OCI-LY3 (cell line): ENCODE measurements at regions not wholly inside any gene's neighbourhood (a gene's known extent, or its start where the extent isn't known, plus 50 kb on each side); places are given as distances from the start of the nearest gene placed in this dataset.

Experiments
- H2AFZ ChIP-seq: fragments of 200-600, 300-600 bp; shearing (Covaris generic); 2 replicates; pipeline ENCODE4 v1.6.0; 2014; ENCODE audit warnings: antibody characterized with exemption, low read depth, low read length
- H3K27ac ChIP-seq: fragments of 200-600, 300-600 bp; sonication (generic); 2 replicates; pipeline ENCODE4 v1.5.1; 2014; ENCODE audit warnings: mild to moderate bottlenecking, low read length, moderate library complexity, mixed read lengths
- H3K27me3 ChIP-seq: fragments of 200-600, 300-600 bp; sonication (generic); 2 replicates; pipeline ENCODE4 v1.6.1; 2014; ENCODE audit warnings: low read depth, low read length, mixed read lengths
- H3K36me3 ChIP-seq: fragments of 200-600, 300-600 bp; sonication (generic); replicated peaks from 2 replicates; pipeline ENCODE3; 2014; ENCODE audit warnings: low read depth, low read length, mixed read lengths
- H3K4me1 ChIP-seq: fragments of 300-600, 200-600 bp; sonication (generic); 2 replicates; pipeline ENCODE4 v1.6.1; 2014; ENCODE audit warnings: low read length, mixed read lengths
- H3K4me2 ChIP-seq: fragments of 200-600, 300-600 bp; sonication (generic); 2 replicates; pipeline ENCODE4 v1.6.1; 2014; ENCODE audit warnings: low read length, mixed read lengths
- H3K4me3 ChIP-seq: fragments of 300-600, 200-600 bp; sonication (generic); 2 replicates; pipeline ENCODE4 v1.5.1; 2014; ENCODE audit warnings: antibody characterized with exemption, mild to moderate bottlenecking, low read length, moderate library complexity
- H3K79me2 ChIP-seq: fragments of 300-600, 200-600 bp; shearing (Covaris generic); 2 replicates; pipeline ENCODE4 v1.6.1; 2014; ENCODE audit warnings: mild to moderate bottlenecking, low read length, mixed read lengths
- H3K9ac ChIP-seq: fragments of 300-600, 200-600 bp; shearing (Covaris generic); 2 replicates; pipeline ENCODE4 v1.6.0; 2014; ENCODE audit warnings: mild to moderate bottlenecking, low read length, moderate library complexity
- H3K9me3 ChIP-seq: fragments of 200-600, 300-600 bp; shearing (Covaris generic); 2 replicates; pipeline ENCODE4 v1.6.1; 2014; ENCODE audit warnings: low read length, mixed read lengths; ENCODE audit not compliant: insufficient read depth
- H4K20me1 ChIP-seq: fragments of 200-600, 300-600 bp; sonication (generic); 2 replicates; pipeline ENCODE4 v1.6.1; 2016; ENCODE audit warnings: low read length, mixed read lengths; ENCODE audit not compliant: insufficient read depth
- EZH2phosphoT487 ChIP-seq: fragments of 200-600 bp; shearing (Covaris generic); IDR thresholded peaks from 2 replicates; pipeline ENCODE4 v1.6.1; 2018; ENCODE audit warnings: antibody characterized with exemption, mixed run types, low read depth
- TF ChIP-seq, protein P1 (sequence below): fragments of 200-600, 300-600 bp; sonication (generic); IDR thresholded peaks from 2 replicates; pipeline ENCODE4 v1.5.1; 2014; ENCODE audit warnings: antibody characterized with exemption, low read length, low read depth

DNA sequence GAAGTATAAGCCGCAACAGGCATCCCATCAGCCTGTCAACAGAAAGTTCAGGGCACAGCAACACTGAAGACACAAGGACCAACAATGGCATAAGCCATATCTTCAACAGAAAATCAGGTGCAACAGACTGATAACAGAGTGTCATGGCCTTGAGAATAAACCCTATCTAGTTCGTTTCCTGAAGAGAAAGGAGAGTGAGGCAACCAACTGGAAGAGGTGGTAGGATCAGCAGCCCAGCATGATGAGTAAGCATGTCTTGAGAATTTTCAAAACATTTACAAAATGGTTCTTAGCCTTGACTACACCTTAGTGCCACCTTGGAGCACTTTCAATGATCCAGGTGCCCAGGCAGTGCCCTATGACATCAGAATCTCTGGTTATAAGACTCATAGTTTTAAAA is 290.2 kb upstream of the SEMA3C start:
- H3K36me3 ChIP-seq = no peaks in the 10 kb centered on the region
- TF ChIP-seq, protein P1, sequence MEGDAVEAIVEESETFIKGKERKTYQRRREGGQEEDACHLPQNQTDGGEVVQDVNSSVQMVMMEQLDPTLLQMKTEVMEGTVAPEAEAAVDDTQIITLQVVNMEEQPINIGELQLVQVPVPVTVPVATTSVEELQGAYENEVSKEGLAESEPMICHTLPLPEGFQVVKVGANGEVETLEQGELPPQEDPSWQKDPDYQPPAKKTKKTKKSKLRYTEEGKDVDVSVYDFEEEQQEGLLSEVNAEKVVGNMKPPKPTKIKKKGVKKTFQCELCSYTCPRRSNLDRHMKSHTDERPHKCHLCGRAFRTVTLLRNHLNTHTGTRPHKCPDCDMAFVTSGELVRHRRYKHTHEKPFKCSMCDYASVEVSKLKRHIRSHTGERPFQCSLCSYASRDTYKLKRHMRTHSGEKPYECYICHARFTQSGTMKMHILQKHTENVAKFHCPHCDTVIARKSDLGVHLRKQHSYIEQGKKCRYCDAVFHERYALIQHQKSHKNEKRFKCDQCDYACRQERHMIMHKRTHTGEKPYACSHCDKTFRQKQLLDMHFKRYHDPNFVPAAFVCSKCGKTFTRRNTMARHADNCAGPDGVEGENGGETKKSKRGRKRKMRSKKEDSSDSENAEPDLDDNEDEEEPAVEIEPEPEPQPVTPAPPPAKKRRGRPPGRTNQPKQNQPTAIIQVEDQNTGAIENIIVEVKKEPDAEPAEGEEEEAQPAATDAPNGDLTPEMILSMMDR = no peak
- TF ChIP-seq EZH2phosphoT487 = no peak

DNA sequence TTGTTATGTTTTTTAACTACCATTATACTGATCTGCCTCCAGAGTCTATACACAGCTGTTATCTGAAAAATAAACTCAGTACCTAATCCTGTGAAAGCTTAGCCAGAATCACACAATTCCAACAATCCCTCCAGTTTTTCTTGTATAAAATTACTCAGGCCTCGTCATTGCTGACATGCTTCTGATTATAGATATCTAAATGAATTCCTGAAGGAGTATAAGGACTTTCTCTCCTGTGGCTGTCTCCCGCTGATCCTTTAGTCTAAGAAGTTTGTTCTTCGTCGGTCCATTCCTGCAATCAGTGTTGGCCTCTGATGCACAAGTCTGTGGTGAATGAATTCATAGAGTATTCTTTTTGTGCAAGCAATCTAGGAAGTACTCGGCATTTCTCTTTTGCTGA is 288.9 kb upstream of the SEMA3C start:
- Histone ChIP-seq H3K9ac (no peak overlapping the region), H3K27ac (no peak overlapping the region), H3K36me3 (no peaks in the 10 kb centered on the region), H3K4me3 (no peak overlapping the region), H3K9me3 (no peaks in the 10 kb centered on the region), H3K4me1 (no peaks in the 10 kb centered on the region), H4K20me1 (no peaks in the 10 kb centered on the region), H3K27me3 (no peaks in the 10 kb centered on the region), H3K4me2 (no peak overlapping the region), H3K79me2 (no peaks in the 10 kb centered on the region), H2AFZ (no peak overlapping the region)
- no peak for TF ChIP-seq EZH2phosphoT487
- TF ChIP-seq, protein P1 = no peak

More for the DNA sequence above, 290.2 kb upstream of the SEMA3C start:
- Histone ChIP-seq H3K9ac (no peak overlapping the region), H3K4me3 (no peak overlapping the region), H3K27me3 (no peaks in the 10 kb centered on the region), H3K4me1 (no peaks in the 10 kb centered on the region), H3K4me2 (no peak overlapping the region), H2AFZ (no peak overlapping the region), H3K27ac (no peak overlapping the region), H3K79me2 (no peaks in the 10 kb centered on the region), H3K9me3 (no peaks in the 10 kb centered on the region), H4K20me1 (no peaks in the 10 kb centered on the region)

DNA sequence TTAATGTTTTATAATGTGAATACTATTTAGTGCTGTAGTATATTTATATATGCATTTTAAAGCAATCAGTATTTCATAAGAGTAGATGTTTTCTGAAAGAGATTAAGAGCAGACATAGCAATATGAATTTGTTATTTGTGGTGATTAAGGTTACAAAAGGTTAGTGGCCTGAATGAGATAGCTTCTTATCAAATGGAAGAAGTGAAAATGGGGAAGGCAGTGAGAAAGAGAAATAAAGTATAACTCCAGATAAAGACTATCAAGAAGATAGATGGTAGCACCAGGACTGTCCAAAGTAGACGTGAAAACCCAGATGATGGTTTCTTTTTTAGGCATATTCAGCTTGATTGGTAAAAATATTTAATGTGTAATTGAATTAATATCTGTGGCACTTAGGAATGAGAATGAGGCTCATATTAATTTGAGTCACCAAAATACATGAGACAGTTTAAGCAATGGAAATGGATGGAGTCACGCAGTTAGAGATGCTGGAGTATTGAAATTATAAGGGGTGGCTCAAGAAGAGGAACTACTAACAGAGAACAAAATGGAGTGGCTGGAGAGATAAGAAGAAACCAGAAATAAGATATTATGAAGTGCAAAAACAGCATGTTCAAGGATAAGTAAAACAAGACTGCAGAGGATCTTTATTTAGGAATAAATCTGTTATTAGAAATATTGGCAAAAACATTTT is 288.0 kb upstream of the SEMA3C start:
- Histone ChIP-seq H2AFZ (no peak overlapping the region), H3K9ac (no peak overlapping the region), H3K4me3 (no peak overlapping the region), H3K36me3 (no peaks in the 10 kb centered on the region), H3K4me2 (no peak overlapping the region), H3K4me1 (no peaks in the 10 kb centered on the region), H3K79me2 (no peaks in the 10 kb centered on the region), H3K27ac (no peak overlapping the region), H3K9me3 (no peaks in the 10 kb centered on the region), H3K27me3 (no peaks in the 10 kb centered on the region), H4K20me1 (no peaks in the 10 kb centered on the region)
- TF ChIP-seq EZH2phosphoT487 = no peak
- TF ChIP-seq, protein P1 = no peak

DNA sequence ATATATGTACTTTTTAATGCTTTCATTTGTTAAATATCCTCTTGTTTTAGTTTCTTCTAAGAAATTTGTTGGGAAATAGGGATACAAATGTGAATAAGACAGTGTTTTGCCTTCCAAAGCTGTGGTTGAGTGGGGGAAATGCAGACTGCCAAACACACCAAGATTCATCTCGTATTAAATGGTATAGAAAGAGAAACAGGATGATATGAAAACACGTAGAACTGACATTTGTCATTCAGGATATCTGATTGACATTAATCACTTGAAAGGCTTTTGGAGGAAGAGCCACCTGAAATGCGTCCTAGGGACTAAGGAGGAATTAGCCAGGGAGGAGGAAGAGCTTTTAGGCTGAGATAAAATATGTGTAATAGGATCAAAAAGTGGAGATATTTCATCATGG is 287.4 kb upstream of the SEMA3C start:
- TF ChIP-seq, protein P1 = no peak
- no peak for TF ChIP-seq EZH2phosphoT487
- no peak overlapping the region for H3K4me2 ChIP-seq
- H3K79me2 ChIP-seq = no peaks in the 10 kb centered on the region
- H3K27ac ChIP-seq = no peak overlapping the region
- H3K4me1 ChIP-seq = no peaks in the 10 kb centered on the region
- no peak overlapping the region for H2AFZ ChIP-seq
- no peaks in the 10 kb centered on the region for H3K9me3 ChIP-seq
- H3K4me3 ChIP-seq = no peak overlapping the region
- no peaks in the 10 kb centered on the region for H3K36me3 ChIP-seq
- no peak overlapping the region for H3K9ac ChIP-seq
- H4K20me1 ChIP-seq = no peaks in the 10 kb centered on the region
- H3K27me3 ChIP-seq = no peaks in the 10 kb centered on the region
